Activated CD4-positive, alpha-beta T cell treated with anti-CD3 and anti-CD28 coated beads, Interleukin-2, Interleukin-4, amounts not matched to agents 100 ng/mL and 50 ng/mL, durations not matched to agents 16 hours and 8 hours (primary cell): ENCODE measurements at regions not wholly inside any gene's neighbourhood (a gene's known extent, or its start where the extent isn't known, plus 50 kb on each side); places are given as distances from the start of the nearest gene placed in this dataset.
"Not testable (repeated sequence)": the region's sequence is repeated elsewhere in the genome, so short reads cannot be mapped to it uniquely, and the experiment has no call there.

Experiments
- DNase-seq: peaks from one replicate; pipeline ENCODE4 v3.0.0-alpha.2; 2020; ENCODE audit warnings: low spot score

DNA sequence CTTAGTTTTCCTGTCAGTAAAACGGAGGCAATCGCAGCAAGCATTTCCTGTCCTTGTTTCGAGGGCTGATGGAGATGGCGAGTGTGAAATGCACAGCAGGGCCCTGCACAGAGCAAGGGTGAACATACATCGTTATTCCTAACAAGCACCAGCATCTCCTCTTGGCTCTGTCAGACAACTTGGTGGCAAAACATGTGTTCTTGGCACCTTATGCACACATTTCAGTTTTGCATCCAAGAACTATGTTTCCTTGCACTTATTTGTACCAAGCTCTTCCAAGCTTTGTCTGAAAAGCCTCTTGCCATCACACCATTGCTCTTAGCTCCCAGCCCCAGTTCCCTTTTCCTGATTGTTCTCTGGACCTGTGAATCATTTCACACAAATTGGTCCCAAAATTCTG, 132.9 kb upstream of the GRB10 start:
- DNase-seq: no peak

DNA sequence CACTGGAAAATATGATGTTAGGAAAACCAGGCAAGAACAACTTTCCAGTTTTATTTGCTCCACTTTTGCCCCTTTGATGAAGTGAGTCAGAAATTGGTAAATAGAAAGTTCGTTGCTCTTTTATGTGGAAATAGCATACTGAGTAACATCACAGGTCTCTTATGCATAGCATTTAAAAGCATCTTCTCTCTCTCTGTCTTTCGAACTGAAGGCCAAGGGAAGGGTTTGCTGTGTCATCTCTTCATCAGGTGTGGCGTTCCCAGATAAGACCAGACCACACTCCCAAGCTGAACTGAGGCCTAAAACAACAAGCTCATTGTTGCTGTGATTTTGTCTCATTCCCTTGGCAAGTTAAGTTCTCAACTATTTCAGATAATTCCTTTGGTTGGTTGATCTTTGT, 131.8 kb upstream of the GRB10 start:
- DNase-seq: no peak

DNA sequence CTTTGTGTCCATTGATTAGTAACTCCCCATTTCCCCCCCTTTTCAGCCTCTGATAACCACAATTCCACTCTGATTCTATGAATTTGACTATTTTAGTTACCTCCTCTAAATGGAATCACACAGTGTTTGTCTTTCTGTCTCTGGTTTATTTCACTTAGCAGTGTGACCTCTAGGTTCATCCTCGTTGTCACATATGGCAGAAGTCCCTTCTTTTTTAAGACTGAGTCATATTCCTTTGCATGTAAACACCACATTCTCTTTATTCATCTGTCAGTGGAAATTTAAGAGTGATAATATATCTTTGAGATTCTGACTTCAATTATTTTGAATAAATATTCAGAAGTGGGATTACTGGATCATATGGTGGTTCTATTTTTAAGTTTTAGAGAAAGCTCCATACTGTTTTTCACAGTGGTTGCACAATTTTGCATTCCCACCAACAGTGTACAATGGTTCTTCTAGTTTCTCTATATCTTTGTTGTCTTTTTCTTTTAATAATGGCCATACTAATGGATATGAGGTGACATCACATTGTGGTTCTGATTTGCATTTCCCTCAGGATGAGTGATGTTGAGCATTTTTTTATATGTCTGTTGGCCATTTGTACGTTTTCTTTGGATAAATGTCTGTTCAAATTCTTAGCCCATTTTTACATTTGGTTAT, 126.1 kb upstream of the GRB10 start:
- no peak for DNase-seq

DNA sequence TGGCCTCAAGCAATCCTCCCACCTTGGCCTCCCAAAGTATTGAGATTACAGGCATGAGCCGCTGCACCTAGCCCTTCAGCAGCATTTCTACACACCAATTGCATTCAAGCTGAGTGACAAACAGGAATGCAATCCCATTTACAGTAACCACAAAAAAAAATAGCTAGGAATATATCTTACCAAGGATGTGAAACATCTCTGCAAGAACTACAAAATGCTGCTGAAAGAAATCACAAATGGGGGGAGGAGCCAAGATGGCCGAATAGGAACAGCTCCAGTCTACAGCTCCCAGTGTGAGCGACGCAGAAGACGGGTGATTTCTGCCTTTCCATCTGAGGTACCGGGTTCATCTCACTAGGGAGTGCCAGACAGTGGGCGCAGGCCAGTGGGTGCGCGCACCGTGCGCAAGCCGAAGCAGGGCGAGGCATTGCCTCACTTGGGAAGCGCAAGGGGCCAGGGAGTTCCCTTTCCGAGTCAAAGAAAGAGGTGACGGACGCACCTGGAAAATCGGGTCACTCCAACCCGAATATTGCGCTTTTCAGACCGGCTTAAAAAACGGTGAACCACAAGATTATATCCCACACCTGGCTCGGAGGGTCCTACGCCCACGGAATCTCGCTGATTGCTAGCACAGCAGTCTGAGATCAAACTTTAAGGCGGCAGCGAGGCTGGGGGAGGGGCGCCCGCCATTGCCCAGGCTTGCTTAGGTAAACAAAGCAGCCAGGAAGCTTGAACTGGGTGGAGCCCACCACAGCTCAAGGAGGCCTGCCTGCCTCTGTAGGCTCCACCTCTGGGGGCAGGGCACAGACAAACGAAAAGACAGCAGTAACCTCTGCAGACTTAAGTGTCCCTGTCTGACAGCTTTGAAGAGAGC, 116.1 kb upstream of the GRB10 start:
- DNase-seq: not testable (repeated sequence)

DNA sequence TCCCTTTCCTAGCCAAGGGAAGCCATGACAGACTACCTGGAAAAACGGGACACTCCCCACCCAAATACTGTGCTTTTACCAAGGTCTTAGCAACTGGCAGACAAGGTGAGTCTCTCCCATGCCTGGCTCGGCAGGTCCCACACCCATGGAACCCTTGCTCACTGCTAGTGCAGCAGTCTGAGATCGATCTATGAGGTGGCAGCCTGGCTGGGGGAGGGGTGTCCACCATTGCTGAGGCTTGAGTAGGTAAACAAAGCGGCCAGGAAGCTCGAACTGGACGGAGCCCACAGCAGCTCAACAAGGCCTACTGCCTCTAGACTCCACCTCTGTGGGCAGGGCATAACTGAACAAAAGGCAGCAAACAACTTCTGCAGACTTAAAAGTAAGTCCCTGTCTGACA, 104.4 kb upstream of the GRB10 start:
- not testable (repeated sequence) for DNase-seq

DNA sequence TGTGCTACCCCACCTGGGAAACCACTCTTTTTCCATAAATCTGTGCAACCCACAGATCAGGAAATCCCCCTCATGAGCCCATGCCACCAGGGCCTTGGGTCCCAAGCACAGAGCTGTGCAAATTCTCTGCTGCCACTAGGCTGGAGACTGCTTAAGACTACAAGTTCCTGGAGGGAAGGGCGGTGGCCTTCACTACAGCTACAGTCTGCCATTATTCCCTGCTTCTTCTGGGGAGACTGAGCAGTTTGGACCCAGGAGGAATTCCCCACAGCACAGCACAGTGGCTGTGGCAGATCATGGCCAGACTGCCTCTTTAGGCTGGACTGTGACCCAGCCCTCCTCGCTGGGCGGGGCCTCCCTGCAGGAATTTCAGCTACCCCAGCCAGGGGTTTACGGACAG, 89.7 kb upstream of the GRB10 start:
- DNase-seq: no peak

DNA sequence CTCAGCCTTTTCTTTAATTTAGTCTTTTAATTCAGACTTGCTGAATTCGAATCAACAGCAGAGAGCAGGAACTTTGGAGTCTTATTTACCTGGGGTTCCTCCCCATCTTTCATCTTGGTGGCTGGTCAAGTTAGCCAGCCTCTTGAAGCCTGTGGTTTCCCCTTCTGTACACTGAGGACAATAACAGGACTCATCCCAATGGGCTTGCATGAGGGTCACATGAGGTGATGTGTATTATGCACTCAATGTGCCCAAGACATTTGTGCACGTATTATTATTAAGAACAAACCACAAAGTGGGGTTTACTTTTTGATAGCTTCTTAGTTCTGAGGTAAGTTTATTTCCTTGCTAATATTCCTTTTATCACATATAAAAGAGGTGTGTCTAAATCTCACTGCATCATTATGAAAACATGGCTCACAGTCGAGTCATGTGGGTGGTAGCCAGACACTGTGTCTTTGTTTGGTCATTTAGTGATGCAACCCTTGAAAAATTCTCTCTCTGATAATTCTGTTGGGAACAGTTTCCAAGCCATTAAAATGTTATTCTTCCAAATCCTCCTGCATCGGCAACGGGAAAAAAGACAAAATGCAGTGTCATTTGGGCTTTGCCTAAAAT, 86.5 kb upstream of the GRB10 start:
- DNase-seq: no peak

DNA sequence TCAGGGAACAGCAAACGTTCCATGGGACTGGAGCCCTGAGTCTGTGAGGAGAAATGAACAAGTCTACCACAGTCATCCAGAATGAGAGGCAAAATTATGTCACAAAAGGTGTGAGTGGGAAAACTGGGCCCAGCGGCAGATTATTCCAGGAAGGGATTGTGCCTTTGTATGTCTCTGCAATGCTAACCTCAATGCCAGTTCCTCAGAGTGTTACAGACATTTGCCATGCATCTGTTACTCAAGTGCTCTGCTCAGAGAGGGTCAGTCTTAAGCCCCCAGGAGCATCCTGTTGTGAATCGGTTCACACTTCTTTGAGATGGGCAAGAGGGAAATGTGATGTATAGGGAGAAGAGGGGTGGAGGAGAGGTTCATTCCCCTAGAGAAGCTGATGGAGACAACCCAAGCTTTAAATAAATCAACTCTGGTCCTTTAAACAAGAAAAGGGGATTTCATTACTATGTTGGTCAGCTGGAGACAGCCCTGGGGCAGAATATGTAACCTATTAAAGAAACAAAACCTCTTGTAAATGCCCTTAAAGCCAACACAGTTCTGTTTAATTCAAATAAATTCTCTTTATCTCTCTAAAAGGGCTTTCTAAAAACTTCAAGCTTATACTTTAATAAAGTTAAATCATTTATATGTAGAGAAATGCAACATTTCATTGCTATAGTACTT, 85.9 kb upstream of the GRB10 start:
- DNase-seq: no peak

DNA sequence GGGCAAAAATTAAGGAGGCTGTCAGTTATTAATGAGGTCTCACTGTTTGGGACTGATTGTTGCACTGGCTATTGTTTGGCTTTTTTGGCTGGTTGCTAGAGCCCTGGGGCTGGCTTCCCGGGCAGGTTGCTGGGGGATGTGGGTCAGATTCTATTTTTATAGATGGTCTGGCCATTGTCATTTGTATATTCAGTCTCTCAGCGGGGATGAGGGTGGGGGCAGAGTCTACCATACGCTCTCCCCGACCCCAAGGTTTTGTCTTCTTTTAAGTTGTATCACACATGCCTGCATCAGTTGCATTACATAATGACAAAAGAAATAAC, 84.3 kb upstream of the GRB10 start:
- no peak for DNase-seq

DNA sequence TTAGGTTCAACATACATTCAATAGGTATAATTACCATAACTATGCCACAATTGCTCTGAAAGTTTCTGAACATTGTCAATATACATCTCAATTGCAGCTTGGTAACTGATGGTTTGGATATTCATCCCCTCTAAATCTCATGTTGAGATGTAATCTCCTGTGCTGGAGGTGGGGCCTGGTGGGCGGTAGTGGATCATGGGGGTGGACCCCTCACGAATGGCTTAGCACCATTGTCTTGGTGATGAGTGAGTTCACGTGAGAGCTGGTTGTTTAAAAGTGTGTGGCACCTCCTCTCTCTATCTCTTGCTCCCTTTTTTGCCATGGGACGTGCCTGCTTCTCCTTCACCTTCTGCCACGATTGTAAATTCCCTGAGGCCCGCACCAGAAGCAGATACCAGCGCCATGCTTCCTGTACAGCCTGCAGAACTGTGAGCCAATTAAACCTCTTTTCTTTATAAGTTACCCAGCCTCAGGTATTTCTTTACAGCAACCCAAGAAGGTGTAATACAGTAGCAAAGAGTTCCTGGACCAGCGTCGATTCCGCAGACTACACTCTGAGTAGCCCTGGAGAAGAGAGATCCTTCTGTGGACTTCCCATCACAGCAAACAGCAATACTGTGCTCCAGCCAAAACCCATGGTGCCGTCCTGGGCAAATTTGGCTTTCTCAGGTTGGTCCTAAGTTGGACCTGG, 83.8 kb upstream of the GRB10 start:
- no peak for DNase-seq

DNA sequence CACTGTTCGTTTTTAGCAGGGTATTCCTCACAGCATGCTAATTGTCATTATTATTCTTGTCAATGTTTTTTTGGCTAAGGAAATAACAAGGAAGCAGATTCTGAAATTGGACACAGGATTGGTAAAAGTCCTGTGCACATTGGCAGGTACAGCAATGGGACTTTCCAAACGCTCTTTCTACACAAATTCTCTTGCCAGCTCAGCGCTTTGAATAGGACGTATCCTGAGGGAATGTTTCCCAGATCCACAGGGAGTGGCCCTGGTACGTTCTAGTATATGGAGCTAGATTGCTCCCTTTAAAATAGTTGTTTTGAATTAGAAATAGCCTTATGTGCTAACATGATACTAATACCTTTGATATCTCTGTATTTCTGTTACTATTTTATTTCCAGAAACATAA, 82.8 kb upstream of the GRB10 start:
- DNase-seq: no peak

DNA sequence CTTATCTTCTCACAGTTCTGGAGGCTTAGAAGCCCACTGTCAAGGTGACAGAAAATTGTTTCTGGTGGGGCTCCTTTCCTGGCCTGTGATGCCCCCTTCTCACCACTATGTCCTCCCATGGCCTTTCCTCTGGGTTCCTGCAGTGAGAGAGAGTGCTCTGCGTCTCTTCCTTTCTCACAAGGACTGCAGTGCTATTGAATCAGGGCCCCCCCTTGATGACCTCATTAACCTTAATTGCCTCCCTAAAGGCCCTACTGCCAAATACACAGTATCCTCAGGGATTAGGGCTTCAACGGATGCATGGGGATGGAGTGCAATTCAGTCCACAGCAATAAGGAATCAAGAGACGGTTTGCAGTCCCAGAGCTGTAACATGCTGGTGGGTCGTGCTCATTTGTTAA, 82.0 kb upstream of the GRB10 start:
- no peak for DNase-seq

DNA sequence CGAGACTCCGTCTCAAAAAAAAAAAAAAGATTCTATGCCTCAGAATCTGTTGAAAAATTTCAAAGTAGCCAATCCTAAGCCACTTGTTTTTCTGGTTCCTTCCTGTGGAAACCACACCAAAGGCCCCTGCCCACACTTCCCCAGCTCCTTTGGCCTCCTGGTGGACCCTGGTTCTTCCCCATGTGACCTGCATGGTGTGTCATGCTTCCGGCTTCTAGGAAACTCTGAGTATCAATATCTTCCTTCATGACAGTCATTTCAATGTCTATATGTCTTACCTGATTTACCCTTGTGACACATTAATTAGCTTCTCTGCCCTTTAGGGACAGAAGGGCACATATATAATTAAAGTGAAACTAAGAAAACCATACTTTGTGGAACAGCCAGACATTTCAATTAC, 80.4 kb upstream of the GRB10 start:
- DNase-seq: no peak

DNA sequence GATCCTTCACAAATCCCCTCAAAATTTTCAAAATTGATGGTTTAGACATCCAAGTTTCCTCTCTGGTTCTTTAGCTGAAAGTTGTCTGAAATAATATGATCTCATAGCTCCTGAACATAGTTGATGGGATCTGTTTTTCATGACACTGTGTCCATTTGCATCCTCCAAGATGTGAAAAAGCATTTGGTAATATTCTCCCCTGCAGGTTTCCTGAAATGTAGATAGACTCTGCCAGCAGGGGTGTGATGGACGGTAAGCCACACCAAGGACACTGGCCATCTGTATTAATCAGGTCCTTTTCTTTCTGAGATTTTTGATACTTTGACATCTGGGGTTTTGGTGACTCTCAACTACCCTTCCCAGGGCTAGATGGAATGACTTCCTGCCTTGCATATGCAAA, 79.6 kb upstream of the GRB10 start:
- DNase-seq: no peak

DNA sequence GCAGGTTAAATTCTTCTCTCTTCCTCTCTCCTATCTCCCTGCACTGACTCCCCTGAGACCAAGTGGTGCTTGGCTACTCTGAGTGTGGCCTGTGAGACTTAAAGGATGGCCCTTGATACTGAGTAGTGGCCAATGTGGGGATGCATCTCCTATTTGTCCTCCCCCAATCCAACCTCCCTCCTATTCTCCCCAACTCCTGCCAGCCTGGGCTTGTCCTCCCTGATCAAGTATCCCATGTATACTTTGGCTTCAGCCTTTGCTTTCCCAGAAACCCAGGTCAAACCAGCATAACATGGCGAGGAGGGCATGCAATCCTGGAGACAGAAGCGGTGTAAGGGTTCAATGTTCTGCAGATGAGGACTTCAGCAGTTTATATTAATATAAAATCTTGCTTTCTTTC, 77.9 kb upstream of the GRB10 start:
- no peak for DNase-seq

DNA sequence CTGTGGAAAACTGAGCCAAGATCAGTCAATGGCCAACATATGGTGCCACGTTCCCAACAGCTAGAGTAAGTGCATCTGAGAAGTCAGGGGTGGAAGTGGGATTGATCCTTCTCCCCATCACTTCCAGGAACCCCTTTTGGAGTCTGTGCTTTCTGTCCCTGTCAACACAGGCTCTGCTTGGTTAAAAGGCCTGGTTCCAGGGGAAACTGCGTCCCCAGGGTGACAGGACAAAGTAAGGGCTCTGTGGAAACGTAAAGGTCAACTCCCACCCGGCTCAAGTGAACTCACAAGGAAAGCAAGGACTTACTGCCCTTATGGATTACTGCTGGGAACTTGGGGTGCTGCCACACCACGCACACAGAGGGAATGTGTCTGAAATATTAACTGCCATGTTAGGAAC, 77.5 kb upstream of the GRB10 start:
- no peak for DNase-seq

DNA sequence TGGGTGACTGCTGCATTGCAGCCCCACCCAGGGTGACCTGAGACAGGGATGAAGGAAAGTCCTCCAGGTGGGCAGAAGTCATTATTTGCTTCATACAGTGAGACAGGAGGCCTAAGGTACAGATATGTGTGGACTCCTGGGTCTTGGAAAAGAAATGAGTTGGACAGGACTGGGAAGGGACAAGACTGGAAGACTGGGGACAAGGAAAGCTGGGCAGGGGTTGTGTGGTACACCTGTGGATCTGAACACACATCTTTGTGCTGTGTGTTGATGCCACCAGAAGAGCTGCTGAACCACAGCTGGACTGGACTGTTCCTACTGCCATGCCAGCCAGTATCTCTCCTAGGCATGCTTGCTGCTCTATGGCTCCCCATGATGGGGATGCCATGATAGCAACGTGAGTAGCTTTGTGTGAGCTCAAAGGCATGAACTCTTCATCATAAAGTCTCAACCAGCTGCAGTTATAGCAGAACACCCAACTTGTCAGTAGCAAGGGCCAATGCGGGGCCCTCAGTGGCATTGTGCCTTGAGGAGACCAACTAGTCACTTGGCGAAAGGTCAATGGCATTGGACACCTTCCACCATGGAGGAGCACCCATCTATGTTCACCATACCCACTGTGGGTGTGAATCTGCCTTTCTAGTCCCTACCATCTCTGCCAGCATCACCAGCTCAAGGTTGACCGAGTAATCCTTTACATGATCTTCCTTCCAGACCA, 76.0 kb upstream of the GRB10 start:
- no peak for DNase-seq

DNA sequence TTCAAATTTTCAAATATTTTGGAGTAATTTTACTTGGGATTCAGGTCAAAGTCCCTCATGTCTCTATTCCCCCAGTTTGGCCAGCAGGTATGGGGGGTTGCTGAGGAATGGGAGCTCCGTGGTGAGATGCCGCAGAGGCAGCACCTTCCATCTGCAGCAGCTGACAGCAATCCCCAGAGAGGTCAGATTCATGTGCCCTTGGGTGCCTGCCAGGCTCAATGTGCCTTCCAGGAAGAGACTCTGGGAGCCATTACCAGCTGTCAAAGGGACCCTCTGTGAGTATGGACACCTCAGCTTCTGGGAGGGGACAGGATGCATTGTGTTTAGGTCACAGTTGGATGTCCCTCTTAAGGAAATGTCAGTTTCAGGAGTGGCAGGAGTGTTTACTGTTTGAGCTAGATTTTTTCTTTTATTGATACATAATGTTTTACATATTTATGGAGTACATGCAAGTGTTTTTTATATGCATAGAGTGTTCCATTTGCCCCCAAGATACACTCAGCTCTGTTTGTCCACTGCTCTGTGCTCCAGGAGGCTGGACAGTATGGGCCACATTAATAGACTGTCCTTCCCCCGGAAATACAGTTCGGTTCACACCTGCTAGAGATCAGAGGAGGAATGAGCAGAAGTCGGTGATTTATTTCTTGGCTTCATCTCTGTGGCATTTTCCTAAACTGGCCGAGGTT, 75.3 kb upstream of the GRB10 start:
- DNase-seq: no peak

DNA sequence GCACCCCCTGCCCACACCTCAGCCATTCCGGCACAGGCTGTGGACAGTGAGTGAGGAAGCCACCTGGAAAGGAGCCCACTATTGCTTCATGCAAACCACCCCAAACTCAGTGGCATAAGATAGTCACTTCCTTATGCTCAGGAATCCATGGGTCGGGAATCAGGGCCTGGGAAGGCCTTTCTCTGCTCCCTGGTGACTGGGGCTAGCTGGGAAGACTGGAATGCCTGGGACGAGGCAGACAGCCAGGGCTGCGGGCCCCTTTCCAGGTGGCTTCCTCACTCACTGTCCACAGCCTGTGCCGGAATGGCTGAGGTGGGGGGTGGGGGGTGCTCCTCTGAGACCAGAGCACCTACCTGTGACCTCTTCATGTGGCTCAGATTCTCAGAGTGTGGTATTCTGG, 74.1 kb upstream of the GRB10 start:
- DNase-seq: no peak

DNA sequence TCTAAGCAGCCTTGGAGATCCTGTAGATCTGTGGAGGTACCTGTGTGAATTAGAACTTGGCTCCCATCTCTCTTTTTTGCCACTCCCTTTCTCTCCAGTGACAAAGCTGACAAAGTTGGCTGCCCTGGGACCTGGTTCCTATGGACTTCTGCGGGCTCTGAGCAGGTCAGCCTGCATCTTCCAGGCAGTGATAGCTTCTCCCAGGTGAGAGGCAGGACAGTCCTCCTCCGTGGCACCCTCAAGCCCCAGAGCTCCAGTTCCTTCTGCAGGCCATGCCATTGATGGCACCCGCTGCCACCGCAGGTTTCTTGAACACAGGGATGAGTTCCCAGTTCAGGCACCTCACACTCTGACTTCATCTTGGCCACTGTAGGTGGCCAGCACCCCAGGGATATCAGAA, 73.5 kb upstream of the GRB10 start:
- no peak for DNase-seq

DNA sequence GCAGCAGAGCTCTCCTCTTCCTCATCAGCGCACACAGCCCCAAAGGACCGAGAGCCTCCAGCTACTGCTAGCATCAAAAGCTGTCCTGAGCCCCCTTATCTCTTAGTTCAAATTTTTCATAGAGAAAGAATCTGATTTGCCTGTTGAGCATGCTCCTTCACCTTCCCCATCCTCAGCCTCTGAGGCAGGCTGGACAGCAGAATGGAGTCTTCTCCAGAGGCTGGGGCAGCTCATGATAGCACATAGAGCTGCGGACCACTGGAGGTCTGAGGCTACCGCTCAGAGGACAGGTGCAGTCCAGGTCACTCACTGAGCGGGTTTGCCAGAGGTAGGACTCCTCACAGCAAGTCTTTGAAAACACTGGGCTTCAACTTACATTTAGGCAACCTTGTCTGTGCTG, 72.8 kb upstream of the GRB10 start:
- no peak for DNase-seq
